ENCODE measurements at regions not wholly inside any gene's neighbourhood (a gene's known extent, or its start where the extent isn't known, plus 50 kb on each side); places are given as distances from the start of the nearest gene placed in this dataset.

DNA sequence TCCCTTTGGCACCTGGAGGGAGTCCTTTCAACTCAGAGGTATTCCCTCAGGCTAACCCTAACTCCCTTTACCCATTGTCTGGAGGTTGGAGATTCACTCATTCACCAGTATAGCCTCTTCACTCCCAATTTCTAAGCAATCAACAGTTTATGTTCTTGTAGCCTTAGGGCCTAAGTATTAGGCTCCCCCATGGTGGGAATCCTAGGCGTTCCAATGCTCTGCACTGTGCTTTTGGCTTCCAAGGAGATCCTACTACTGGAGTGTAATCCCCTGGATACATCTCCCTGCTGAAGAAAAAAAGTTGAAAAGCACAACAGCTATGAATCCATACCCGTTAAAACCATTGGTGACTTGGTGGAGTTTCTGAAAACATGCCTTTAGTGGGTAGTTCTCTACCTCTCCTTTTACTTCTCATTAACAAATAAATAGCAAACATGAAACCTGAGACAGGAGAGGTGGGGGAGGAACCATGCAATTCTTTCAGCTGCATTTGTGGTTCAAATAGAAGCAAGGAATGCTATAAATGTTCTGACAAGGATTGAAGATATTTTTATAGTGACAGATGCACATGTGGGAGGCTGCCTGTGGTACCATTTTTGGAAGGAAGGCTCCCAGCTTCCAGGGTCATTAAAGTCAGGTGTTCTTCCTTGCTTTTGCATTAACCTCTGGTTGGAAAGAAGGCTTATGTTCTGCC, 397.1 kb downstream of the DMAC1 start:
- FAIRE-seq = no peak
- TF ChIP-seq, protein P1, sequence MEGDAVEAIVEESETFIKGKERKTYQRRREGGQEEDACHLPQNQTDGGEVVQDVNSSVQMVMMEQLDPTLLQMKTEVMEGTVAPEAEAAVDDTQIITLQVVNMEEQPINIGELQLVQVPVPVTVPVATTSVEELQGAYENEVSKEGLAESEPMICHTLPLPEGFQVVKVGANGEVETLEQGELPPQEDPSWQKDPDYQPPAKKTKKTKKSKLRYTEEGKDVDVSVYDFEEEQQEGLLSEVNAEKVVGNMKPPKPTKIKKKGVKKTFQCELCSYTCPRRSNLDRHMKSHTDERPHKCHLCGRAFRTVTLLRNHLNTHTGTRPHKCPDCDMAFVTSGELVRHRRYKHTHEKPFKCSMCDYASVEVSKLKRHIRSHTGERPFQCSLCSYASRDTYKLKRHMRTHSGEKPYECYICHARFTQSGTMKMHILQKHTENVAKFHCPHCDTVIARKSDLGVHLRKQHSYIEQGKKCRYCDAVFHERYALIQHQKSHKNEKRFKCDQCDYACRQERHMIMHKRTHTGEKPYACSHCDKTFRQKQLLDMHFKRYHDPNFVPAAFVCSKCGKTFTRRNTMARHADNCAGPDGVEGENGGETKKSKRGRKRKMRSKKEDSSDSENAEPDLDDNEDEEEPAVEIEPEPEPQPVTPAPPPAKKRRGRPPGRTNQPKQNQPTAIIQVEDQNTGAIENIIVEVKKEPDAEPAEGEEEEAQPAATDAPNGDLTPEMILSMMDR (IDR thresholded peaks at IDR 0.05; ENCODE audit: insufficient read depth, low read length, severe bottlenecking) = no peak
- DNase-seq (ENCODE audit: low read depth) = no peak
- no peaks in the 10 kb centered on the region for H3K27me3 ChIP-seq (ENCODE audit: control insufficient read depth, insufficient read depth, low read length)
- no peaks in the 10 kb centered on the region for H3K36me3 ChIP-seq (ENCODE audit: control insufficient read depth, insufficient read depth, low read length)
- no peak overlapping the region for H3K4me3 ChIP-seq (ENCODE audit: low read depth, low read length)

DNA sequence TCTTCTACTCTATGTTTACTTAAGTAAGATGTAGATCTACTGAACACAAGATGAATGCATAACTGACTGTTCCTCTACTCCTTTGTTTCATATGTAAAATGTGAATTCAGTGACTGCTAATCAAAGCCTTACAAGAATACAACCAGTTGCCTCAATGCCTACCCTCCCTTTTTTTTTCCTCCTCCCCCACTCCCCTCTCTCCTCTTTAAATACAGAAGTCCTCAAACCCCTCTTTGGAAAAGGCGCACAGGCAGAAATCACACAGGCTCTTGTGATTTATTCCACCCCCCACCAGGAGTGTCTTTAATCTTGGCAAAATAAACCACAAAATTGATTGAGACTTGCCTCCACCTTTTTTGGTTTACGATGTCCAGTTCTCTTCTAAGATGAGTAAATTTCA, 398.5 kb downstream of the DMAC1 start:
- no peaks in the 10 kb centered on the region for H3K27me3 ChIP-seq (ENCODE audit: control insufficient read depth, insufficient read depth, low read length)
- TF ChIP-seq, protein P1 (IDR thresholded peaks at IDR 0.05; ENCODE audit: insufficient read depth, low read length, severe bottlenecking) = no peak
- DNase-seq (ENCODE audit: low read depth) (no peak), FAIRE-seq (no peak)
- no peak overlapping the region for H3K4me3 ChIP-seq (ENCODE audit: low read depth, low read length)
- H3K36me3 ChIP-seq (ENCODE audit: control insufficient read depth, insufficient read depth, low read length) = no peaks in the 10 kb centered on the region

DNA sequence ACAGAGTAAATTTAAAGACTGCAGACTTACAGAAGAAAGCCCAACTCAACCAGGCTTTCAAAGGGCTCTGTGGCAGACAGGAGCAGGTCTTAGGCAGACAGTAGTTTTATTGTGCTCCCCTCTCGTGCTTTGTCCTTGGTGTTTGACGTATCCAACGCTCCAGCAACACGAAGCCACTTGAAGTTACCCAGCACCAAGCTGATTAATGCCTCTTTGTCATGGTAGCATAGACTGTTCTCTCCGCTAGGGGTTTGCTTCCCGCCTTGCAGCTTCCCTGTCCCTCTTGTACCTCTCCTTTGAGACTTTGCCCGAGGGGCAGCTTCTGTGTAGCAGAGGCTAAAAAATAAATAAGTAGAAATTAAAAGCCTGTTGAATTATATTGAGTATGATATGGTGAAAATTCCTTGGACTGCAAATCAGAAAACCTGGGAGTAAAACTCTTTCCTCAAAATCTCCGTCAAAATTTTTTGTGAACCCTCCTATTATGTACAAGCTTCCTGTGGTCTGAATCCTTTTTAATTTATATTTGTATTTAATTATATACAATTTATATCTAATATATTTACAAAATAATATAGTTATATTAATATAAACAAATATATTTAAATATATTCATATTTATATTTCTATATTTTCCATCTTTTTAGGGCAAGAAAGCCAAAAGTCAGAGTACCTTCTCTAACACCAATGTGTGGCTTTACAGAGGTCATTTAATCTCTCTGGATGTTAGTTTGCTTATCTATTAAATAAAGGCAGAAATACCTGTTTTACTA, 405.4 kb downstream of the DMAC1 start:
- DNase-seq (ENCODE audit: low read depth) = peak; percentile 6
- FAIRE-seq = no peak
- Histone ChIP-seq H3K4me3 (ENCODE audit: low read depth, low read length) (no peak overlapping the region), H3K36me3 (ENCODE audit: control insufficient read depth, insufficient read depth, low read length) (no peaks in the 10 kb centered on the region), H3K27me3 (ENCODE audit: control insufficient read depth, insufficient read depth, low read length) (no peaks in the 10 kb centered on the region)
- TF ChIP-seq, protein P1 (IDR thresholded peaks at IDR 0.05; ENCODE audit: insufficient read depth, low read length, severe bottlenecking) = peak; percentile 7

DNA sequence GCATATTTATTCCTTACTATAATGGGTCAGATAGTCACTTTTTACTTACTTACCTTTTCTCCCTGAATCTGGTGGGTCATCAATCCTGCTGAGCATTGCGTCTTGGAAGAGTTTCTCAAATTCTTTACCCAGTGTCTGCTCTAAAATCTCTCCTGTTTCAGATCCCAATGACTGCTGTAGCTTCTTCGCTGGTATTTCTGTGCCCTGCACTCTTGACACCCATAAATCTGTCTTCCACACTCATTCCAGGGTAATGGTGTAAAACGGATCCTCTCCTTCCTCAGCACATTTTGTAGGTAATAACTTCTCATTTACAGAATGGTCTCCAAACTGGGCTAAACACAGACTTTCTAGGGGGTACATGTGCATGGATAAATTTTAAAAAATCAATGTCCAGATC, 407.4 kb downstream of the DMAC1 start:
- FAIRE-seq (no peak), DNase-seq (ENCODE audit: low read depth) (no peak)
- no peaks in the 10 kb centered on the region for H3K36me3 ChIP-seq (ENCODE audit: control insufficient read depth, insufficient read depth, low read length)
- TF ChIP-seq, protein P1 (IDR thresholded peaks at IDR 0.05; ENCODE audit: insufficient read depth, low read length, severe bottlenecking) = no peak
- H3K27me3 ChIP-seq (ENCODE audit: control insufficient read depth, insufficient read depth, low read length) = no peaks in the 10 kb centered on the region
- no peak overlapping the region for H3K4me3 ChIP-seq (ENCODE audit: low read depth, low read length)

DNA sequence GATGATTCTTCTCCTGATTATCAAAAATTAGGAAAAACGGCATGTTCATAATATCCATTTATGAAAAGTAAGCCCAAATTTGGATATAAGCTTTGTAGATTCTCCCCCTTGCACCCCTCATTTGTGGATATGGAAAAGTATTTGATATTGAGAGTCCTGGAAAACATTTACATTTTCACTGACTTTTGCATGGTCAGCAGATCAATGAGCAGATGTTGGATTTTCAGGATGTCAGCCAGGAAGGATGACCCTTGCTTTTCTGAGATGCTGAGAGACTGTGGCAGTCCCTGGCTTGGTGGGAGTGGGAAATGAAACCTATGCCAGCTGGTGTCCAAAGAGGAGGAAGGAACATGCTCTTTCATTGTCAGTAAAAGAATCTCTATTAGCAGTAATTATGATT, 410.8 kb downstream of the DMAC1 start:
- TF ChIP-seq, protein P1 (IDR thresholded peaks at IDR 0.05; ENCODE audit: insufficient read depth, low read length, severe bottlenecking) = no peak
- H3K27me3 ChIP-seq (ENCODE audit: control insufficient read depth, insufficient read depth, low read length) = no peaks in the 10 kb centered on the region
- no peak overlapping the region for H3K4me3 ChIP-seq (ENCODE audit: low read depth, low read length)
- FAIRE-seq (no peak), DNase-seq (ENCODE audit: low read depth) (no peak)
- H3K36me3 ChIP-seq (ENCODE audit: control insufficient read depth, insufficient read depth, low read length) = no peaks in the 10 kb centered on the region
